GM19193 (cell line): ENCODE measurements at regions not wholly inside any gene's neighbourhood (a gene's known extent, or its start where the extent isn't known, plus 50 kb on each side); places are given as distances from the start of the nearest gene placed in this dataset.

Experiments used
- POLR2A ChIP-seq: IDR thresholded peaks from 4 replicates; pipeline ENCODE4 v1.6.1; 2011; ENCODE audit not compliant: insufficient read depth, insufficient read length; ENCODE audit errors: extremely low read depth

DNA sequence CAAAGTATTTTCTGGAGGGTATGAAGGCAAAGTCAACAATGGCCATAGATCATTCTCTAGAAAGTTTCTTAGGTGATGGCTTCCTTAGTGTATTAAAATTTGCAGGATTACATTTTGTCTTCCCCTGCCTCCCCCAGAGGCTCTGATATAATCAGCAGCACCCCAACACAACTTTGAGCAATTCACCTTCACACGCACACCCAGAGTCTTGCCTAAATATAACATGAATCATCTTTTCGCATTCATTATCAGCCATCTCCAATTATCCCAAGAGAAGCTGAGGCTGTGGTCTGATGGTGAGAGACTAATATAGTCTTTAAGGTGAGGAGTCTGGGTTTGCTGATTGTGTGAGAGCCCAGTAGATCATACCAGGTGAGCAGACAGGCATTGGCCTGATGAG lies 343.0 kb downstream of the RRAGC start:
- TF ChIP-seq POLR2A, result no peak

DNA sequence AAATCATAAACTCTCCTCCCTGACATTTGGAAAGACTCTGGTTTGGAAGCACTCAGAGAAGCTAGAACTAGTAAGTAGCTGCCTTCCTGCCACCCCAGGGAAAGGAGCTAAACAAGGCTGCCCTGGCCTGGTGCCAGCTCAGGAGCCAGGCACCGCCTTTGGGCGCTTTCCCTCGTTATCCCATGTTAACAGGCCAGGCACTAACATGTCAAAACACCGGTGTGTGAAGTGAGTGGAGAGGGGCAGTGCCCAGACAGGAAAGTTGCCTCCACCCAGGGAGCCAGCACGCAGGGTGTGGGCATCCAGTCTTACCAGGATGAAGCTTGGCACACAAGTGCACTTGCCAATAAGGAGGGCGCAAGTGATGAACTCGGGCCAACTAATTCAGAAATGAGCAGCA lies 346.8 kb downstream of the RRAGC start:
- no peak for TF ChIP-seq POLR2A

DNA sequence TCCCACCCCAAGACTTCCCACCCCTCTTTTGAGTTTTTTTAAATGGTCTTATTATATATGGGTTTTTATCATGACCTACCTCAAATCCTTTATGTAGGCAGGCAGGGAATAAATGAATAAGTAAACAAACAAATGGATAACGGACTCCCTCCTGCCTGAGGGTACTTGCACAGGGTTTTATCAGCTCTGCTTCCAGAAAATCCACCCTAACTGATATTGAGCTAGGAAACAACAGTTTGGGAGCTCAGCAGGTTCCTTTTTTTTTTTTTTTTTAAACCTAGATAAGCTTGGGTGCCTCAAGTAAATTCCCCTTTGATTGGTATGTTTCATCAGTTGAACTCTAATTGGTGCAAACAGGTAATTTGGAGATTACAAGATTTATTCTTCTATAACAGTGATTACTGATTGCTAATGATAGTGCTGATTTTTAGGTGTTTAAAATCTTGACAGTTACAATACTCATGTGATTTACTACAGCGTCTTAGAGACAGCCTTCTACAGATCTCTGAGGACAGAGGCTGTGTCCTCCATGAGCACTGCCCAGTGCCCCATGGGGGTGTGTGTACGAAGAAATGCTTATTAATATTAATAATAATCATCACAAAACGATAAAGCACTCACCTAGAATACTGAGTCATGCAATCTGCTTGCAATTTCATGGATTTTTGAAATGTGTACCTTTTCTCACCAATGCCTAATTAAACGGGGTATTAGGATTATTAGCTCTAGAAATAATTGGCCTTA lies 347.4 kb downstream of the RRAGC start:
- no peak for TF ChIP-seq POLR2A

DNA sequence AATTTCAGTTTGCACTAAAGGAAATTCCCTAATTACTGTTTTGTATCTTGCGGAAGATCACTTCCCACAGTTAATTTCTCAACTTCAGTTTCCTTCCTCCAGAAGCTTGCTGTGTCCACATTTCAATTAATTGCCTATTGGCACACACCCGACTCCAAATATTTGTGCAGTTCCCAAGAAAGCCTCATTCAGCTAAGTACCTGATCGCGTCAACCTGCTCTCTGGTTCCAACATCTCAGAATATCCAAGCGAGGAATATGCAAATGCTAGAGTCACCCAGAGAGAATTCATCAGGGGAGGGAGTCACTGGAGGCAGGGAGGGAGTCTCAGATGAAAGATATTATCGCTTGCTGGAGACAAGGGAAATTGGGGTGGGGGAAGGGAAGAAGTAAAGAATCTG lies 351.3 kb downstream of the RRAGC start:
- no peak for TF ChIP-seq POLR2A

DNA sequence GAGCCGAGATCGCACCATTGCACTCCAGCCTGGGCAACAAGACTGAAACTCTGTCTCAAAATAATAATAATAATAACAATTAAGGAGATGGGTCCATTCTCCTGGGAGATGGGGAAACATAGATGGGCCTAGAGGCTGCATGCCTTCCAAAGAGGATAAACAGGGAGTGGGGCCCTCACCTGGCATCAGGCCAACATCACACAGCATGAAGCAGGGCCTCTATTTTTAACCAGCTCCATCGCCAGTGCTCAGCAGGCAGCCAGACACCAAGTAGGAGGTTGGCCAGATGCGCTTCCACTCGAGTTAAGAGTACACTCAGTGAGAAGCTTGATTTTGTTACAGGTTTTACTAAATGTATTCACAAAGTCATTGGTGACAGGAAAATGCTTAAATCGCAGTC lies 352.0 kb downstream of the RRAGC start:
- TF ChIP-seq POLR2A, result no peak

DNA sequence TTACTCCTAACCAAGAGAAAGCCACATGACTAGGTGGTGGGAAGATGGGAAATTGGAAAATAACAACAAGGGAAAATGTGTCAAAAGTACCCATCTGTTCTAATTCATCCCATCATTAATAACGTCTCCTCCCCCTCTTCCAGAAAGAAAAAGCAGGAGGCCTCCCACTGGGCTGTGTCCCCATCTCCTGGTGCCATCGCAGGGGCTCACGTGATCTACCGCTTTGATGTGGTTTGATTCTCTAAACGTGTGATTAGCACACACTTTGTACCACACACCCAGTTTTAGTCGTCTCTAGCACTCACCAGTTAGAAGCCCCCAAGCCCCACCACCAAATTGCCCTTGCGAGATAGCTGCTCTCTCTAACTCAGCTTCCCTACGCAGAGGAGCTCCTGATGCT lies 353.6 kb downstream of the RRAGC start:
- no peak for TF ChIP-seq POLR2A

DNA sequence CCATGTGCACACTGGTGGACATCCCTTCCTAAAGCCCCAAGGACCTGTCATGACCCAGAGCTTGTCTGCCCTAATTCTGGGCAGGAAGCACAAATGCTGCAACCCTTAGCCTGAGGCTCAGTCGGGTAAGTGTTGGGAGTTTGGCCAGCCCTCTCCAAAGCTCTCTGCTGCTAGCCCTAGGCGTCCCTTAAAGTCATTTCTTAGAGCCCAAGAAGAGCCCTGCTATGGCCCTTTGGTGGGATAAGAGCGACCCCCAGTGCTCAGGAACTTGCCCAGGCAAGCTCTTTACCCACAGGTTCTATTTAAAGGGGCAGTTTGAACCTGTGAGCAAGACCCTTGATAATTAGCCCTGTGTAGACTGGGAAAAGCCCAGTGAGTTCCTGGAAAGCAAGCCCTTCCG lies 356.8 kb downstream of the RRAGC start:
- no peak for TF ChIP-seq POLR2A

DNA sequence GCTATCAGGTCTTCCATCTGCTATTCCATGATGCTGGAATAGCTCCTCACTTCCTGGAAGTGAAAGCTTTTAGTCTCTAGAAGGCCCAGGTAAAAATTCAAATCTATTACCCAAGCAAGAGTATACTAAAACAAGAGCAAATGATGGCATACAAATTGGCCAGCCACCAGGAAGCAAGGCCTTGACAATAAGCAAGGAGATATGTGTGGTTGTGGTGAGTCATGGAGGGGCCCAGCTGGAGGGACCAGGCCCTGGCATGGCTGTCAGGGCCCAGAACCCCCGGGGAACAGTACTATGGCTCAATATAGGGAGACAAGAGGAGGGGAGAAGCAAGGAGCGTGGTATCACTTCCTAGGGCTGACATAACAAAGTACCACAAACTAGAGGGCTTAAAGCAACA lies 358.7 kb downstream of the RRAGC start:
- no peak for TF ChIP-seq POLR2A

DNA sequence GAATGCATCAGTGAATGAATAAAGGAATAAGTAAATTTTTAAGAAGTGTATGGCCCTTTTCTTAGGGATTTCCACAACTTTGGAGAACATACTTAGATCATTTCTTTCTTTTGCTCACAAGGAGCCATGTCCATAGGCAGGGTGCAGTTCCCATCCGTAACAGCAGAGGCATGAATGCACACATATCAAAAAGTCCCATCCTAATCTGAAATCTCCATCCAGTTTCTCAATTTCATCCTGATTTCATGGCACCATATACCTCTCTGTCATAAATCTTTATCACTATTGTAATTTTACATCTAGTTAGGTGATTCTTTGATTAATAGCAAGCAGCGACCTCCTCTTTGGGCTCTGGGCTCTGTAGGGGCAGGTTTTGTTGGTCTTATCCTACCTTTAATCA lies 359.2 kb downstream of the RRAGC start:
- no peak for TF ChIP-seq POLR2A

DNA sequence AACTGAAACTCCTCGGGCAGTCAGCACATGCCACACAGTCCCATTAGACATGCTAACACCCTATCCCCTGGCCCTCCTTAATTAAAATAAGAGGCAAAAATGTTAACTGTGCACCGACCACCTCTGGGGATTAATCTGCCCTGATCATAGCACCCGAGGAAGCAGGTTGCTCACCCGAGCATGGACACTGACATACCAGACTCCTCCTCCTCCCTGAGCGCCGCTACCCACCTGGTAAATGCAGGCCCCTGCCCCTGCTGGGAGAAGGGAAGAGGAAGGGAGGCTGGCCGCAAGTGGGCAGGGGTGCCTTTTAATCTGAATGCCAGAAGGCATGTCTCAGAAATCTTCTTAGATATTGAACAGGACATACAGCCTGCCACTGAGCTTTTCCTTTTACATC lies 360.9 kb downstream of the RRAGC start:
- no peak for TF ChIP-seq POLR2A

DNA sequence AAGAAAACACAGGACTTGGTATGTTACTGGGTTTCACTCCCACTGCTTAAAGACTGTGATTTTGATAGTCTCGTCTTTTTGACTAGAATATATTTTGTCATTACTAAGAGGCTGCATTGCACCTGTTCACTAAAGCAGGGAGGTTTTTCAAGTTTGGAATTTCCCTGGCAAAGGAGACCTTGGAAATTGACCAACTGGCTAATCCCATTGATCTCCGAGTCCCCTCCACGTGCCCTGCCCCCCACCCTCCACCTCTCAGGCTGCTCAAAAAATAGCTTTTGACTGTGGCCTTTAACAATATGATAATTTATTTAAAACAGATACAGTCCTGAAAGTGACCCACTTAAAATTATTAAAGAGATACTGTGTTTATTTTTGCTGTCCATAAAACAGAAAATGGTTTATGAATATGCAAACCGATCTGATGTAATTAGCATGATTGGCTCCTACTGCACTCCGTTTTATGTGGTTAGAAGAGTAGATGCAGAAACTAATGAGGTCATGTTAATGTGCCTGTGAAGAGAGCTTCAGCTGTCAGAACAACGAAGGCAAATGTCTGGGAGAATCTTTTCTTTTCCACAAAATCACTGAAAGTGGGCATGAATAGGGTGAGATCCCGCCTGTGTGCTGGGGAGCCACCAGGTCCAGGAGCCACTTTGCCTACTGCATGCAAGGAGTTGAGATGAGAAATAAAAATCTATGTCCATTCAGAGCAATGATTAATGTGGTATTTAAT lies 361.5 kb downstream of the RRAGC start:
- no peak for TF ChIP-seq POLR2A

DNA sequence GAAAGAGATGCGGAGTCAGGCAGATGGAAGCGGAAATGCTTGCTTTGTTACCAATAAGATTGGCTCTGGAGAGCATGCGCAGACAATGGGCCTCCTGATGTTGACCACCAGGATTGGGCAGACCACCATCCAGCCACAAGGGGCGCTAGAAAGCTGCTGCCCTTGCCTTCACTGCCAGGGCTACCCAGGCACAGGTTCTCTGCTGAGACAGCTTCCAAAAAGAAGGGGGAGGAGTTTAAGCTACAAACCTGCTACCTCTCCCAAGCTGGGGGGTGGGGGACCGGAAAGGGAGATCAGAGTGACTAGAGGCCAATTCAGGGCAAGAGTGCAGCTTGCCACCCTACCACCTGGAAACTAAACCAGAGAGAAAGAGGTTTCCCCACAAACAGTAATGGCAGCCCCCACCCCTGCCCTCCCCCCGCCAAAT lies 369.7 kb downstream of the RRAGC start:
- no peak for TF ChIP-seq POLR2A

DNA sequence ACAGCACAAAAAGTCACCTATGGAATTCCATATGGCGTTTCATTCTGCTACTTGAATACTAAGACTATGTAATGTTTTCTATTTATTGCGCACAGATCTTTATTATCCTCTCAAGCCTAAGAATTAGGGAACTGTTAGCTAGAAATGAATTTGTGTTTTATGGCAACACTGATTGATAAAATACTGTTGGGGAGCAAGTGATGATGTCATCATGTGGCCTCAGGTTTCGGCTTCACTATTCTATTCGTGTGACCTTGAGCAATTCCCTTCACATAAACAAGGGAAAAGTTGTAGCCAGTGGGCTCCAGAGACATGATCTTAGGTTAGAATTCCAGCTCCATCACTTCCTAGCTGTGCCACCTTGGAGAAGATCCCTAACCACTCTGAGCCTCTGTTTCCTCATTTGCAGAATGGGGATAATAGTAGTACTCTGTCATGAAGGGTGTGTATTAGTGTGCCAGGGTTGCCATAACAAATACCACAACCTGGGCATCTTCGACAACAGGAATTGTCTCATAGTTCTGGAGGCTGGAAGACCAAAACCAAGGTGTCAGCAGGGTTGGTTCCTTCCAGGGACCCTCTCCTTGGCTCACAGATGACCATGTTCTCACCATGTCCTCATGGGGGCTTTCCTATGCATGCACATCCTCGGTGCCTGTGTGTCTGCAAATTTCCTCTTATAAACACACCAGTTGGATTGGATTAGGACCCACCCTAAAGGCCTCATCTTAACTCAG lies 371.2 kb downstream of the RRAGC start:
- no peak for TF ChIP-seq POLR2A

DNA sequence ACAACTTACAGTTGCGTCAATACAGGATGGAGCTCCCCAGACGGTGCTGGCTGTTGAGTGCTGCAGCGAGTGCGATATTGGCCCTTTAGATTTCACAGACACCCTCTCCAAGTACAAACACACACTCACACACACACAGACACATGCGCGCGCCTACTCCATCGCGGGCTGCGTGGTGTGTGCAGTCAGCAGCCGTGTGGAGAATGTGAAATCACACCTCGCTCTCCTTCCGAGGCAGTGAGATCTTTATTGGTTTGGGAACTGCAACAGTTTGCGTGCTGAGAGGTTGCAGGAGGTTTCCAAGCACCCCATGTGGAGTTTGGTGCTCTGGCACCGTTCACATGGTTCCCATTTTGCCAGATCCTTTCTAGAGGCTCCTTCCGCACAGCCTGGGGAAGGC lies 372.2 kb downstream of the RRAGC start:
- no peak for TF ChIP-seq POLR2A

DNA sequence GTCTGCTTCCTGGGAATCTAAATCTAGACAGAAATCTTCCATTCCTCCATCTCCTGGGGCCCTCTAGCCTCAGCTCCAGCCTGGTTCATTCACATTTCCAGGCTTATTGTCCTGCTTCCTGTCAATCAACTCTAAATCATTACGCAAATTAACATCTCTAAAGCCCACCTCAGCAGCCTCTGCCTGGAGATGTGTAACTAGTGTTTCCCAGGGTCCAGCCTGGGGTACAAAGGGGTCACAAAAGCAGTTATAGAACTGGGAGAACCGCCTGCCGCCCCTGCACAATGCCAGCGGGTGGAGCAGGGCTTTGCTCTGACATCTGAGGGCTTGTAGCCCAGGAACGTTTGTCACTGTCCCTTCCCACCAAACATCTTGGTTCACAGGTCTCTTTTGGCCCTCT lies 373.5 kb downstream of the RRAGC start:
- no peak for TF ChIP-seq POLR2A
